A673 (cell line): ENCODE measurements at regions not wholly inside any gene's neighbourhood (a gene's known extent, or its start where the extent isn't known, plus 50 kb on each side); places are given as distances from the start of the nearest gene placed in this dataset.
A peak's percentile ranks its signal among the peaks of the same experiment; 100 is the strongest.

Experiments used
- BruUV-seq: library from RNA; stranded (reverse); fragments of 400-500 nt; replicated peaks from 2 replicates; lab custom pipeline; 2021; lab: Mats Ljungman, UMichigan
- CTCF ChIA-PET: fragments of 300-600 bp; sonication (Branson Sonifier 250); formaldehyde crosslinking; loops from one replicate; lab custom pipeline; 2022; ENCODE audit warnings: antibody characterized with exemption; lab: Charles Lee
- POLR2A ChIA-PET: fragments of 300-600 bp; sonication (Branson Sonifier 250); formaldehyde crosslinking; loops from one replicate; lab custom pipeline; 2022; ENCODE audit warnings: antibody characterized with exemption; ENCODE audit not compliant: low non-redundant PET; lab: Charles Lee
- DNase-seq: peaks from one replicate; pipeline ENCODE4 v3.0.0-alpha.2; 2015; ENCODE audit warnings: low spot score
- H3K27ac ChIP-seq: fragments of 200-600 bp; sonication (generic); 2 replicates; pipeline ENCODE4 v1.5.1; 2016; ENCODE audit warnings: mixed run types, low read depth, mild to moderate bottlenecking, mixed read lengths, antibody characterized with exemption, low read length; ENCODE audit not compliant: poor library complexity, severe bottlenecking
- H3K27me3 ChIP-seq: fragments of 200-600 bp; sonication (generic); replicated peaks from 2 replicates; pipeline ENCODE4 v1.6.1; 2017; ENCODE audit warnings: mixed run types, low read depth, mild to moderate bottlenecking, mixed read lengths, antibody characterized with exemption, low read length; ENCODE audit not compliant: insufficient read depth, poor library complexity
- H3K36me3 ChIP-seq: fragments of 200-600 bp; sonication (generic); 2 replicates; pipeline ENCODE4 v1.6.1; 2016; ENCODE audit warnings: mixed run types, mild to moderate bottlenecking, mixed read lengths, antibody characterized with exemption, low read length; ENCODE audit not compliant: insufficient read depth, poor library complexity, severe bottlenecking
- H3K4me1 ChIP-seq: fragments of 200-600 bp; sonication (generic); 2 replicates; pipeline ENCODE4 v1.6.1; 2017; ENCODE audit warnings: mixed run types, mild to moderate bottlenecking, mixed read lengths, antibody characterized with exemption, low read length; ENCODE audit not compliant: insufficient read depth, poor library complexity, severe bottlenecking
- H3K4me3 ChIP-seq: fragments of 200-600 bp; sonication (generic); 2 replicates; pipeline ENCODE4 v1.5.1; 2016; ENCODE audit warnings: low read depth, mixed run types, mild to moderate bottlenecking, mixed read lengths, low read length; ENCODE audit not compliant: poor library complexity, severe bottlenecking
- H3K9me3 ChIP-seq: fragments of 200-600 bp; sonication (generic); 2 replicates; pipeline ENCODE4 v1.6.1; 2016; ENCODE audit warnings: mixed run types, low read depth, mild to moderate bottlenecking, mixed read lengths, antibody characterized with exemption, low read length; ENCODE audit not compliant: poor library complexity, severe bottlenecking
- EZH2 ChIP-seq: fragments of 200-600 bp; sonication (generic); IDR thresholded peaks from 2 replicates; pipeline ENCODE4 v1.6.1; 2017; ENCODE audit warnings: borderline replicate concordance, low read depth, mild to moderate bottlenecking, mixed read lengths, antibody characterized with exemption, low read length; ENCODE audit not compliant: poor library complexity, severe bottlenecking
- intact Hi-C: fragments of 100-400 bp; cut with micrococcal nuclease; formaldehyde crosslinking; loops from one replicate; pipeline ENCODE4 v1.10.0; 2022; ENCODE audit not compliant: unreplicated experiment
- TF ChIP-seq, protein P1 (sequence below): fragments of 300-800, 200-600 bp; sonication (generic); conservative IDR thresholded peaks from 2 replicates; pipeline ENCODE4 v1.5.1; 2017; ENCODE audit warnings: low read depth, mild to moderate bottlenecking, antibody characterized with exemption, low read length, moderate library complexity, mixed read lengths

DNA sequence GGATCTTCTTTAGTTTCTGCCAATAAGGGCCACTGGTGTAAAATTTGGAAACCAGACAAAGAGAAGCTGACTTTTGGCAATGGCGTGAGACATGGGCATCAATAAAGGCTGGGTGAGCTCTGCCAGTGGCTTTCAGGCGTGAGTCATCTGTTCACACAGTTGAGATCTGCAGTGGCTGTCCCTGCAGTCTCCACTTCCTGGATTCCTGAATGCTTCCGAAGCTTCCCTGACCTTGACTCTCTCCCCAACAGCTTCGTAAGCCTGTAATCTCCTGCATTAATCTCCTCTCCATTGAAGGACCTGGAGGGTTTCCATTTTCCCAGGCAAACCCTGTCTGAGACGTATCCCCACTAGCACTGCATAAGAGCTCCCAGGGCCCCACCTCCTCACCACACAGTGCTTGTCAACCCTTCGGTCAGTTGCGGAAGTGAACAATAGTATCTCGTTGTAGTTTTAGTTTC lies 574.7 kb downstream of the TBC1D22A start:
- Histone ChIP-seq H3K27me3 (no peaks in the 10 kb centered on the region), H3K4me1 (no peaks in the 10 kb centered on the region), H3K36me3 (no peaks in the 10 kb centered on the region), H3K9me3 (no peaks in the 10 kb centered on the region), H3K27ac (no peak overlapping the region), H3K4me3 (no peak overlapping the region)
- ChIA-PET CTCF (no interaction called here), POLR2A (no interaction called here)
- intact Hi-C loops = no loop called here
- peak; percentile 39 for DNase-seq
- BruUV-seq = no TSS peak
- TF ChIP-seq, protein P1, sequence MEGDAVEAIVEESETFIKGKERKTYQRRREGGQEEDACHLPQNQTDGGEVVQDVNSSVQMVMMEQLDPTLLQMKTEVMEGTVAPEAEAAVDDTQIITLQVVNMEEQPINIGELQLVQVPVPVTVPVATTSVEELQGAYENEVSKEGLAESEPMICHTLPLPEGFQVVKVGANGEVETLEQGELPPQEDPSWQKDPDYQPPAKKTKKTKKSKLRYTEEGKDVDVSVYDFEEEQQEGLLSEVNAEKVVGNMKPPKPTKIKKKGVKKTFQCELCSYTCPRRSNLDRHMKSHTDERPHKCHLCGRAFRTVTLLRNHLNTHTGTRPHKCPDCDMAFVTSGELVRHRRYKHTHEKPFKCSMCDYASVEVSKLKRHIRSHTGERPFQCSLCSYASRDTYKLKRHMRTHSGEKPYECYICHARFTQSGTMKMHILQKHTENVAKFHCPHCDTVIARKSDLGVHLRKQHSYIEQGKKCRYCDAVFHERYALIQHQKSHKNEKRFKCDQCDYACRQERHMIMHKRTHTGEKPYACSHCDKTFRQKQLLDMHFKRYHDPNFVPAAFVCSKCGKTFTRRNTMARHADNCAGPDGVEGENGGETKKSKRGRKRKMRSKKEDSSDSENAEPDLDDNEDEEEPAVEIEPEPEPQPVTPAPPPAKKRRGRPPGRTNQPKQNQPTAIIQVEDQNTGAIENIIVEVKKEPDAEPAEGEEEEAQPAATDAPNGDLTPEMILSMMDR = no peak
- TF ChIP-seq EZH2 = no peak

DNA sequence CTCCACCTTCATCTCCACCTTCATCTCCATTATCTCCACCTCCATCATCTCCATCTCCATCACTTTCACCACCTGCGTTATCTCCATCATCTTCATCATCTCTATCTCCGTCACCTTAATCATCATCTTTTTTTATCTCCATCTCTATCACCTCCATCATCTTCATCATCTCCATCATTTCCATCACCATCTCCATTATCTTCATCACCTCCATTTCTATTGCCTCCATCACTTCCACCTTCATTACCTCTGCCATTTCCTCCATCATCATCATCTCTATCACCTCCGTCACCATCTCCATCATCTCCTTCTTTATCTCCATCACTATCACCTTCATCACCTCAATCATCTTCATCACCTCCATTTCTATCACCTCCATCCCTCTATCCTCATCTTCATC lies 573.5 kb downstream of the TBC1D22A start:
- no peaks in the 10 kb centered on the region for H3K36me3 ChIP-seq
- H3K4me1 ChIP-seq = no peaks in the 10 kb centered on the region
- DNase-seq = no peak
- H3K27me3 ChIP-seq = no peaks in the 10 kb centered on the region
- H3K27ac ChIP-seq = no peak overlapping the region
- CTCF ChIA-PET = no interaction called here
- POLR2A ChIA-PET = no interaction called here
- intact Hi-C loops = no loop called here
- BruUV-seq = no TSS peak
- TF ChIP-seq EZH2 = no peak
- TF ChIP-seq, protein P1 = no peak
- no peaks in the 10 kb centered on the region for H3K9me3 ChIP-seq
- no peak overlapping the region for H3K4me3 ChIP-seq

DNA sequence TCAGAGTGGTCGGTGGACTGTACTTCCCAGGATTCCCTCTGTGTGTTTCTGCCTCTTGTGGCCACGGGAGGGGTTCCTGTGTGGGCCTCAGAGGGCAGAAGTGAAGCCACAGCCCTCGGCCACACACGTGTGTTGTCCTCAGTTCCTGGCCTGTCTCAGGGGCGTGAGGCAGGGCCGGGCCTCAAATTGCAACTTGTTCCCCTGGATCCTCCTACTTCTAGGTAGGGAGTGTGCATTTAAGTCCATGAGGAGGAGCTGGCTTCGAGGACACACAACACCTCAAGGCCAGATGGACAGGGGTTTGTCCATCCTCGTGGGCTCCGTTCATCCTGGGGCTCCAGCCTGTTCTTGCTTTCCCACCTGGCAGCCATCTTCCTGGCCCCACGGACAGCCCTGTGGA lies 573.0 kb downstream of the TBC1D22A start:
- CTCF ChIA-PET = no interaction called here
- Histone ChIP-seq H3K27ac (no peak overlapping the region), H3K9me3 (no peaks in the 10 kb centered on the region), H3K4me1 (no peaks in the 10 kb centered on the region), H3K36me3 (no peaks in the 10 kb centered on the region), H3K4me3 (no peak overlapping the region), H3K27me3 (no peaks in the 10 kb centered on the region)
- no peak for DNase-seq
- no peak for TF ChIP-seq EZH2
- TF ChIP-seq, protein P1 = no peak
- POLR2A ChIA-PET = no interaction called here
- intact Hi-C loops = no loop called here
- no TSS peak for BruUV-seq
